ENCODE measurements at regions not wholly inside any gene's neighbourhood (a gene's known extent, or its start where the extent isn't known, plus 50 kb on each side); places are given as distances from the start of the nearest gene placed in this dataset.

GRCh38 chr15:96076350-96076749 is 254.2 kb upstream of the NR2F2 start:
- no peak for TF ChIP-seq POLR2AphosphoS5 (IDR thresholded peaks at IDR 0.05; ENCODE audit: low read depth, low read length)
- no peak for TF ChIP-seq POLR2A (IDR thresholded peaks at IDR 0.05; ENCODE audit: low read depth, low read length)
- no peak for TF ChIP-seq TAF1 (IDR thresholded peaks at IDR 0.05; ENCODE audit: low read depth, low read length)
- no peak for TF ChIP-seq PAX5 (IDR thresholded peaks at IDR 0.05; ENCODE audit: insufficient read depth, low read length, severe bottlenecking)
- TF ChIP-seq SPI1 (IDR thresholded peaks at IDR 0.05; ENCODE audit: low read depth, low read length), result no peak
- TF ChIP-seq POU2F2 (IDR thresholded peaks at IDR 0.05; ENCODE audit: low read depth, low read length), result no peak

Data from GM12891 (cell line).